ENCODE measurements at regions not wholly inside any gene's neighbourhood (a gene's known extent, or its start where the extent isn't known, plus 50 kb on each side); places are given as distances from the start of the nearest gene placed in this dataset.

GRCh38 chr13:36763126-36763722, 55.8 kb upstream of the RFXAP start:
- intact Hi-C loops (cut with micrococcal nuclease; ENCODE audit: unreplicated experiment), result no loop called here

DNA sequence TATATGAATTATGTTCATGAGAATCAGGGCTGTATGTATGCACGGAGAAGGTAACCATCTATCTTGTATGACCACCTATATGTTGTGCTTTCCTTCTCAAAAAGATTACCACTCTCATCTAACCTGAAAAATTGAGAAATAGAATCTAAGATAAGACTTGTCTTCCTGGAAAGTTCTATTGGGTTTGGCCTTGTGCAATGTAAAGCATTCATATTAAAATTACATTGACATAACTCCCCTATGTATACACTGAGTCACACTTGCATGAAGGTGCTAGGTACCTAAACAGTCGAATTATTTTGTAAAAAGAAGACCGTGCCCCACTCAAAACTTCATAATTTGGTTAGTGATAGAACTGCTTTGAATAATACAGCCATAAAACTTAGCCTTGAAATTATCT, 54.5 kb upstream of the RFXAP start:
- POLR2A ChIA-PET (ENCODE audit: low non-redundant PET), result no interaction called here
- Histone ChIP-seq H3K27me3 (replicated peaks; ENCODE audit: insufficient read depth, low read depth, low read length, poor library complexity) (no peaks in the 10 kb centered on the region), H3K4me3 (ENCODE audit: low read depth, low read length, poor library complexity, severe bottlenecking) (no peak overlapping the region), H3K27ac (ENCODE audit: low read depth, low read length, poor library complexity, severe bottlenecking) (no peak overlapping the region), H3K9me3 (ENCODE audit: low read depth, low read length, poor library complexity, severe bottlenecking) (peaks cover 11% of the 10 kb centered on the region), H3K36me3 (ENCODE audit: insufficient read depth, low read length, poor library complexity, severe bottlenecking) (no peaks in the 10 kb centered on the region), H3K4me1 (ENCODE audit: insufficient read depth, low read length, poor library complexity, severe bottlenecking) (peaks cover 11% of the 10 kb centered on the region)
- TF ChIP-seq EZH2 (IDR thresholded peaks at IDR 0.05; ENCODE audit: borderline replicate concordance, low read depth, low read length, poor library complexity, severe bottlenecking) (no peak), CTCF (conservative IDR thresholded peaks at IDR 0.05; ENCODE audit: low read depth, low read length) (no peak)
- no peak for DNase-seq (ENCODE audit: low spot score)
- CTCF ChIA-PET, result no interaction called here
- BruUV-seq (replicated peaks), result no TSS peak
- intact Hi-C loops (cut with micrococcal nuclease; ENCODE audit: unreplicated experiment), result no loop called here

More at GRCh38 chr13:36763126-36763722, 55.8 kb upstream of the RFXAP start:
- peaks cover 16% of the 10 kb centered on the region for H3K4me1 ChIP-seq (ENCODE audit: insufficient read depth, low read length, poor library complexity, severe bottlenecking)
- H3K27ac ChIP-seq (ENCODE audit: low read depth, low read length, poor library complexity, severe bottlenecking), result no peak overlapping the region
- H3K27me3 ChIP-seq (replicated peaks; ENCODE audit: insufficient read depth, low read depth, low read length, poor library complexity), result no peaks in the 10 kb centered on the region
- BruUV-seq (replicated peaks), result no TSS peak
- H3K9me3 ChIP-seq (ENCODE audit: low read depth, low read length, poor library complexity, severe bottlenecking), result peaks cover 11% of the 10 kb centered on the region
- DNase-seq (ENCODE audit: low spot score), result peak; percentile 23
- no peak for TF ChIP-seq CTCF (conservative IDR thresholded peaks at IDR 0.05; ENCODE audit: low read depth, low read length)
- TF ChIP-seq EZH2 (IDR thresholded peaks at IDR 0.05; ENCODE audit: borderline replicate concordance, low read depth, low read length, poor library complexity, severe bottlenecking), result no peak
- no peak overlapping the region for H3K4me3 ChIP-seq (ENCODE audit: low read depth, low read length, poor library complexity, severe bottlenecking)
- H3K36me3 ChIP-seq (ENCODE audit: insufficient read depth, low read length, poor library complexity, severe bottlenecking), result no peaks in the 10 kb centered on the region
- ChIA-PET POLR2A (ENCODE audit: low non-redundant PET) (interaction anchor here (0.7 kb wide), 1 partner anchor 113 kb away, joined by 3 read pairs; no protein-coding TSS in a partner anchor), CTCF (no interaction called here)

- Histone ChIP-seq H3K4me3 (ENCODE audit: low read depth, low read length, poor library complexity, severe bottlenecking) (no peak overlapping the region), H3K27me3 (replicated peaks; ENCODE audit: insufficient read depth, low read depth, low read length, poor library complexity) (no peaks in the 10 kb centered on the region), H3K9me3 (ENCODE audit: low read depth, low read length, poor library complexity, severe bottlenecking) (peaks cover 11% of the 10 kb centered on the region), H3K27ac (ENCODE audit: low read depth, low read length, poor library complexity, severe bottlenecking) (no peak overlapping the region), H3K4me1 (ENCODE audit: insufficient read depth, low read length, poor library complexity, severe bottlenecking) (peaks cover 11% of the 10 kb centered on the region), H3K36me3 (ENCODE audit: insufficient read depth, low read length, poor library complexity, severe bottlenecking) (no peaks in the 10 kb centered on the region)
- ChIA-PET CTCF (no interaction called here), POLR2A (ENCODE audit: low non-redundant PET) (no interaction called here)
- TF ChIP-seq CTCF (conservative IDR thresholded peaks at IDR 0.05; ENCODE audit: low read depth, low read length) (no peak; the same call in 1 of the 2 replicates), EZH2 (IDR thresholded peaks at IDR 0.05; ENCODE audit: borderline replicate concordance, low read depth, low read length, poor library complexity, severe bottlenecking) (no peak)
- peak; percentile 46 for DNase-seq (ENCODE audit: low spot score)
- intact Hi-C loops (cut with micrococcal nuclease; ENCODE audit: unreplicated experiment), result no loop called here
- no TSS peak for BruUV-seq (replicated peaks)
Observed at GRCh38 chr13:36764957-36765356, 54.1 kb upstream of the RFXAP start.
